Glutamatergic neuron (in vitro differentiated cells): ENCODE measurements at regions not wholly inside any gene's neighbourhood (a gene's known extent, or its start where the extent isn't known, plus 50 kb on each side); places are given as distances from the start of the nearest gene placed in this dataset.

Experiments
- DNase-seq: peaks from one replicate; pipeline ENCODE4 v3.0.0; 2022
- H3K27ac Mint-ChIP-seq: one replicate; pipeline ENCODE4 v1.8.0; 2020; ENCODE audit warnings: mild to moderate bottlenecking, mixed read lengths, inconsistent platforms; ENCODE audit not compliant: unreplicated experiment
- H3K27me3 Mint-ChIP-seq: one replicate; pipeline ENCODE4 v1.8.0; 2020; ENCODE audit warnings: mild to moderate bottlenecking, moderate library complexity, mixed read lengths, inconsistent platforms; ENCODE audit not compliant: unreplicated experiment
- H3K36me3 Mint-ChIP-seq: one replicate; pipeline ENCODE4 v1.8.0; 2020; ENCODE audit warnings: mild to moderate bottlenecking, mixed read lengths, inconsistent platforms; ENCODE audit not compliant: unreplicated experiment
- H3K4me1 Mint-ChIP-seq: one replicate; pipeline ENCODE4 v1.8.0; 2020; ENCODE audit warnings: mild to moderate bottlenecking, low read depth, mixed read lengths, inconsistent platforms; ENCODE audit not compliant: unreplicated experiment
- H3K4me3 Mint-ChIP-seq: one replicate; pipeline ENCODE4 v1.8.0; 2020; ENCODE audit warnings: mild to moderate bottlenecking, mixed read lengths, inconsistent platforms; ENCODE audit not compliant: unreplicated experiment
- H3K9me3 Mint-ChIP-seq: one replicate; pipeline ENCODE4 v1.8.0; 2020; ENCODE audit warnings: mild to moderate bottlenecking, moderate library complexity, mixed read lengths, inconsistent platforms; ENCODE audit not compliant: unreplicated experiment
- CTCF ChIP-seq: fragments of 200-600 bp; sonication (generic); IDR thresholded peaks from one replicate; pipeline ENCODE4 v1.5.0; 2021; ENCODE audit not compliant: partially characterized antibody, unreplicated experiment

- Mint-ChIP-seq H3K9me3 (peaks cover 7% of the 10 kb centered on the region), H3K4me3 (no peak overlapping the region), H3K4me1 (no peaks in the 10 kb centered on the region), H3K36me3 (no peaks in the 10 kb centered on the region), H3K27me3 (peaks cover 3% of the 10 kb centered on the region), H3K27ac (no peak overlapping the region)
- no peak for TF ChIP-seq CTCF
- DNase-seq = no peak
These were observed 167.0 kb downstream of the SMIM20 start for GRCh38 chr4:26080870-26081628.

- Mint-ChIP-seq H3K9me3 (peaks cover 4% of the 10 kb centered on the region), H3K4me3 (no peak overlapping the region), H3K4me1 (no peaks in the 10 kb centered on the region), H3K27me3 (peaks cover 3% of the 10 kb centered on the region), H3K27ac (no peak overlapping the region), H3K36me3 (no peaks in the 10 kb centered on the region)
- TF ChIP-seq CTCF = peak; percentile 88
- DNase-seq = no peak
These were observed 167.9 kb downstream of the SMIM20 start for GRCh38 chr4:26081795-26082498.

GRCh38 chr4:26082565-26082964 is 168.5 kb downstream of the SMIM20 start:
- Mint-ChIP-seq H3K9me3 (peaks cover 4% of the 10 kb centered on the region), H3K27ac (no peak overlapping the region), H3K4me3 (no peak overlapping the region), H3K36me3 (no peaks in the 10 kb centered on the region), H3K4me1 (no peaks in the 10 kb centered on the region), H3K27me3 (peaks cover 3% of the 10 kb centered on the region)
- DNase-seq = no peak
- no peak for TF ChIP-seq CTCF

GRCh38 chr4:26083987-26084386 is 170.0 kb downstream of the SMIM20 start:
- H3K4me1 Mint-ChIP-seq = no peaks in the 10 kb centered on the region
- peaks cover 3% of the 10 kb centered on the region for H3K27me3 Mint-ChIP-seq
- no peak for DNase-seq
- TF ChIP-seq CTCF = no peak
- H3K9me3 Mint-ChIP-seq = peaks cover 4% of the 10 kb centered on the region
- no peaks in the 10 kb centered on the region for H3K36me3 Mint-ChIP-seq
- no peak overlapping the region for H3K27ac Mint-ChIP-seq
- H3K4me3 Mint-ChIP-seq = no peak overlapping the region

- Mint-ChIP-seq H3K4me1 (no peaks in the 10 kb centered on the region), H3K27ac (no peak overlapping the region), H3K27me3 (peaks cover 3% of the 10 kb centered on the region), H3K36me3 (no peaks in the 10 kb centered on the region), H3K9me3 (peaks cover 4% of the 10 kb centered on the region), H3K4me3 (no peak overlapping the region)
- no peak for DNase-seq
- no peak for TF ChIP-seq CTCF
These were observed 170.4 kb downstream of the SMIM20 start for GRCh38 chr4:26084414-26084813.
